ENCODE measurements at regions not wholly inside any gene's neighbourhood (a gene's known extent, or its start where the extent isn't known, plus 50 kb on each side); places are given as distances from the start of the nearest gene placed in this dataset.

- TF ChIP-seq CHD7 (IDR thresholded peaks at IDR 0.05; ENCODE audit: insufficient replicate concordance, low read length) (no peak), CTCF (IDR thresholded peaks at IDR 0.05; ENCODE audit: control extremely low read depth in 1 of 3, insufficient read depth in 1 of 3, low read depth in 1 of 3, low read length in 3 of 3) (no peak), RBBP5 (IDR thresholded peaks at IDR 0.05; ENCODE audit: borderline replicate concordance, low read depth, low read length) (no peak)
Observed at GRCh38 chr4:81676537-81676936, 204.8 kb upstream of the RASGEF1B start (continued).

Data from H1 (cell line).